Activated naive CD8-positive, alpha-beta T cell (primary cell): ENCODE measurements at regions not wholly inside any gene's neighbourhood (a gene's known extent, or its start where the extent isn't known, plus 50 kb on each side); places are given as distances from the start of the nearest gene placed in this dataset.

ENCODE experiments used
- H3K27ac Mint-ChIP-seq: one replicate; pipeline ENCODE4 v1.8.0; 2021; ENCODE audit warnings: mixed read lengths
- H3K27me3 Mint-ChIP-seq: one replicate; pipeline ENCODE4 v1.8.0; 2021; ENCODE audit warnings: mixed read lengths
- H3K36me3 Mint-ChIP-seq: one replicate; pipeline ENCODE4 v1.8.0; 2021; ENCODE audit warnings: mixed read lengths
- H3K4me1 Mint-ChIP-seq: one replicate; pipeline ENCODE4 v1.8.0; 2021; ENCODE audit warnings: low read depth, mixed read lengths
- H3K4me3 Mint-ChIP-seq: one replicate; pipeline ENCODE4 v1.8.0; 2021; ENCODE audit warnings: mild to moderate bottlenecking, mixed read lengths
- H3K9me3 Mint-ChIP-seq: one replicate; pipeline ENCODE4 v1.8.0; 2021; ENCODE audit warnings: low read depth, mixed read lengths

- H3K9me3 Mint-ChIP-seq = no peaks in the 10 kb centered on the region
These were observed 207.4 kb downstream of the NHLRC3 start for GRCh38 chr13:39245688-39246087.

GRCh38 chr13:39249982-39250381 is 211.7 kb downstream of the NHLRC3 start:
- no peaks in the 10 kb centered on the region for H3K4me1 Mint-ChIP-seq
- H3K36me3 Mint-ChIP-seq = no peaks in the 10 kb centered on the region
- no peaks in the 10 kb centered on the region for H3K27me3 Mint-ChIP-seq

More at GRCh38 chr13:39245688-39246087, 207.4 kb downstream of the NHLRC3 start:
- H3K4me3 Mint-ChIP-seq = no peak overlapping the region
- no peak overlapping the region for H3K27ac Mint-ChIP-seq
- H3K36me3 Mint-ChIP-seq = no peaks in the 10 kb centered on the region
- no peaks in the 10 kb centered on the region for H3K4me1 Mint-ChIP-seq
- H3K27me3 Mint-ChIP-seq = peaks cover 5% of the 10 kb centered on the region

GRCh38 chr13:39250440-39250839 is 212.2 kb downstream of the NHLRC3 start:
- H3K27ac Mint-ChIP-seq = no peak overlapping the region
- H3K36me3 Mint-ChIP-seq = no peaks in the 10 kb centered on the region
- no peaks in the 10 kb centered on the region for H3K27me3 Mint-ChIP-seq
- no peaks in the 10 kb centered on the region for H3K4me1 Mint-ChIP-seq
- no peak overlapping the region for H3K4me3 Mint-ChIP-seq
- no peaks in the 10 kb centered on the region for H3K9me3 Mint-ChIP-seq

More at GRCh38 chr13:39249982-39250381, 211.7 kb downstream of the NHLRC3 start:
- Mint-ChIP-seq H3K9me3 (no peaks in the 10 kb centered on the region), H3K4me3 (no peak overlapping the region), H3K27ac (no peak overlapping the region)

DNA sequence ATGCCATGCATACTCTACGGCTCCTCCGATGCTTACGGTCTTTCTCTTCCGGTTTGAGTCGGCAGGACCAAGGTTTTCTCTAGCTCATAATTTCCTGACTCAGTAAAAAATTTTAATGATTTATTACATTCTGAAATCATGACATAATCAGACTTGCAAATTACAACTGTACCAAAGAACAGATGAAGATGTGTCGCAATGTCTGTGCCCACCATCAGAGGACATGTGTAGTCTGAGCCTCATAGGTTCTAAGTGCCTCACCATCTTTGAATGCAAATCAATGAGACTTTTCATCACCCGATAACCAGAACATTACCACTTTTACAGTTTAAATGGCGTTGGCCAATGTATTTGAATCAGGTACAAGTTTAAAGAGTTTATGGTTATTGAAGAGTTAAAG is 213.1 kb downstream of the NHLRC3 start:
- no peak overlapping the region for H3K27ac Mint-ChIP-seq
- no peak overlapping the region for H3K4me3 Mint-ChIP-seq
- H3K4me1 Mint-ChIP-seq = no peaks in the 10 kb centered on the region
- H3K9me3 Mint-ChIP-seq = no peaks in the 10 kb centered on the region
- no peaks in the 10 kb centered on the region for H3K27me3 Mint-ChIP-seq
- no peaks in the 10 kb centered on the region for H3K36me3 Mint-ChIP-seq

DNA sequence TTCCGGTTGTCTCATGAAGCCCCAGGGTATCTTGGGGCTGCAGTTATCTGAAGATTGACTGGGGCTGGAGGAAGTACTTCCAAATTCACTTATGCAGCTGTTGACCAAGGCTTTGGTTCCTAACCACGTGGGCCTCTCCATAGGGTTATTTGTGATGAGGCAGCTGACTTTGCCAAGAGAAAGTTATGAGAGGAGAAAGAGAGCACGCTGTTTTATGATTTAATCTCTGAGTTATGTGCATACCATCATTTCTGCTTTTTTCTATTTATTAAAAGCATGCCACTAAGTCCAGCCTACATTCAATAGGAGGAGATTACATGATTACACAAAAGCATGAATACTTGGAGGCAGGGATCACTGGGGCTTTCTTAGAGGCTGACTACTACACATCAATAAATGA is 215.5 kb downstream of the NHLRC3 start:
- Mint-ChIP-seq H3K4me3 (no peak overlapping the region), H3K27ac (no peak overlapping the region), H3K36me3 (no peaks in the 10 kb centered on the region), H3K4me1 (peaks cover 2% of the 10 kb centered on the region), H3K27me3 (peaks cover 1% of the 10 kb centered on the region), H3K9me3 (no peaks in the 10 kb centered on the region)

- peaks cover 1% of the 10 kb centered on the region for H3K27me3 Mint-ChIP-seq
- peaks cover 7% of the 10 kb centered on the region for H3K4me1 Mint-ChIP-seq
- H3K36me3 Mint-ChIP-seq = no peaks in the 10 kb centered on the region
- no peak overlapping the region for H3K4me3 Mint-ChIP-seq
- H3K27ac Mint-ChIP-seq = no peak overlapping the region
- H3K9me3 Mint-ChIP-seq = no peaks in the 10 kb centered on the region
These were observed 216.3 kb downstream of the NHLRC3 start for GRCh38 chr13:39254601-39255000.

- H3K9me3 Mint-ChIP-seq = no peaks in the 10 kb centered on the region
- H3K4me3 Mint-ChIP-seq = no peak overlapping the region
- H3K36me3 Mint-ChIP-seq = no peaks in the 10 kb centered on the region
- H3K4me1 Mint-ChIP-seq = peaks cover 10% of the 10 kb centered on the region
- H3K27me3 Mint-ChIP-seq = peaks cover 1% of the 10 kb centered on the region
- H3K27ac Mint-ChIP-seq = no peak overlapping the region
These were observed 219.4 kb downstream of the NHLRC3 start for GRCh38 chr13:39257642-39258041.

DNA sequence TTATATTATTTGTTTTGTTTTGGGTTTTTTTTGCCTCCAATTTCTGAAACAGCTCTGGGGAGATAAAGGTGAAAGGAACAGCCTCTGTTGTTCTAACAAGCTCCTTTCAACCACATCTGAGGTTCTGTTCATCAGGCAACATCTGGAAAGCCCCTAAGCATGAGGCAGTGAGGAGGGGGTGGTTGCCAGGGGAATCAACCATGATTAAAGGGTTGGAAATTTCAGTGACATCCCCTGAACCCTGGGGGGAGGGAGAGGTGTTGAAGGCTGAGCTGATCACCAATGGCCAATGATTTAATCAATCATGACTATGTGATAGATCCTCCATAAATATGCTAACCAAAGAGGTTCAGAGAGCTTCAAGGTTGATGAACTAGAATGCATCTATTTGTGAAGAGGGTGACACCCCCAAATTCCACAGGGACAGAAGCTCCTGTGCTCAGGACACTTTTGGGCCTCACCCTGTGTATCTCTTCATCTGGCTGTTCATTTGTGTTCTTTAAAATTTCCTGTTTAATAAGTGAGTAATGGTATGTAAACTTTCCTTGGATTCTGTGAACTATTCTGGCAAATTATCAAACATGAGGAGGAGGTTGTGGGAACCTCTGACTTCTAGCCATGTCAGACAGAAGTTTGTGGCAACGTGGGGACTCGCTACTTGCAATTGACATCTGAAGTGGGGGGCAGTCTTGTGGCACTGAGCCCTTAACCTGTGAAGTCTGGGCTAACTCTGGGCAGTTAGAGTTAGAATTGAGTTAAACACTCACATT is 221.3 kb downstream of the NHLRC3 start:
- H3K4me1 Mint-ChIP-seq = peaks cover 10% of the 10 kb centered on the region
- no peaks in the 10 kb centered on the region for H3K9me3 Mint-ChIP-seq
- H3K27ac Mint-ChIP-seq = no peak overlapping the region
- no peak overlapping the region for H3K4me3 Mint-ChIP-seq
- H3K36me3 Mint-ChIP-seq = no peaks in the 10 kb centered on the region
- peaks cover 6% of the 10 kb centered on the region for H3K27me3 Mint-ChIP-seq

- H3K9me3 Mint-ChIP-seq = no peaks in the 10 kb centered on the region
These were observed 224.8 kb downstream of the NHLRC3 start for GRCh38 chr13:39263033-39263432.

GRCh38 chr13:39263531-39263930 is 225.3 kb downstream of the NHLRC3 start:
- Mint-ChIP-seq H3K27ac (no peak overlapping the region), H3K36me3 (no peaks in the 10 kb centered on the region), H3K4me1 (peaks cover 10% of the 10 kb centered on the region), H3K27me3 (peaks cover 8% of the 10 kb centered on the region), H3K9me3 (no peaks in the 10 kb centered on the region), H3K4me3 (no peak overlapping the region)

More at GRCh38 chr13:39263033-39263432, 224.8 kb downstream of the NHLRC3 start:
- peaks cover 10% of the 10 kb centered on the region for H3K4me1 Mint-ChIP-seq
- H3K4me3 Mint-ChIP-seq = no peak overlapping the region
- H3K36me3 Mint-ChIP-seq = no peaks in the 10 kb centered on the region
- no peak overlapping the region for H3K27ac Mint-ChIP-seq
- H3K27me3 Mint-ChIP-seq = peaks cover 8% of the 10 kb centered on the region

DNA sequence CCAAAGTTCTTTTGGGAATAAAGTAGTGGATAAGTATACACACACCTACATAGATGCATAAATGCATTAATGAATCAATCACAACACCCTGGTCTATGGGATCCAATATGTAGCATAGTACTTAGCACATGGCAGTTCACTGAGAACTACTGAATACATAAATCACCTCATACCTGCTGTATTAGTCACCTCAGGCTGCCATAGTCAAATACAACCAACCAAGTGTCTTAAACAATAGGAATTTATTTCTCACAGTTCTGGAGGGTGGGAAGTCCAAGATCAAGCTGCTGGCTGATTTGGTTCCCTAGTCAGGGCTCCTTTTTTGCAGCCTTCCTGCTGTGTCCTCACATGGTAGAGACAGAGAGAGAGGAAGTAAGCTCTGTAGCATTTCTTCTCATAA is 228.2 kb downstream of the NHLRC3 start:
- H3K36me3 Mint-ChIP-seq = no peaks in the 10 kb centered on the region
- H3K9me3 Mint-ChIP-seq = no peaks in the 10 kb centered on the region
- H3K27me3 Mint-ChIP-seq = peaks cover 8% of the 10 kb centered on the region
- H3K4me1 Mint-ChIP-seq = no peaks in the 10 kb centered on the region
- H3K4me3 Mint-ChIP-seq = no peak overlapping the region
- no peak overlapping the region for H3K27ac Mint-ChIP-seq

GRCh38 chr13:39268398-39268797 is 230.1 kb downstream of the NHLRC3 start:
- no peak overlapping the region for H3K27ac Mint-ChIP-seq
- no peaks in the 10 kb centered on the region for H3K9me3 Mint-ChIP-seq

GRCh38 chr13:39269004-39269403 is 230.7 kb downstream of the NHLRC3 start:
- Mint-ChIP-seq H3K9me3 (no peaks in the 10 kb centered on the region), H3K27ac (no peak overlapping the region), H3K27me3 (peaks cover 8% of the 10 kb centered on the region), H3K4me1 (peaks cover under 1% of the 10 kb centered on the region), H3K4me3 (no peak overlapping the region), H3K36me3 (no peaks in the 10 kb centered on the region)

More at GRCh38 chr13:39268398-39268797, 230.1 kb downstream of the NHLRC3 start:
- Mint-ChIP-seq H3K36me3 (no peaks in the 10 kb centered on the region), H3K27me3 (peaks cover 8% of the 10 kb centered on the region), H3K4me3 (no peak overlapping the region), H3K4me1 (no peaks in the 10 kb centered on the region)

DNA sequence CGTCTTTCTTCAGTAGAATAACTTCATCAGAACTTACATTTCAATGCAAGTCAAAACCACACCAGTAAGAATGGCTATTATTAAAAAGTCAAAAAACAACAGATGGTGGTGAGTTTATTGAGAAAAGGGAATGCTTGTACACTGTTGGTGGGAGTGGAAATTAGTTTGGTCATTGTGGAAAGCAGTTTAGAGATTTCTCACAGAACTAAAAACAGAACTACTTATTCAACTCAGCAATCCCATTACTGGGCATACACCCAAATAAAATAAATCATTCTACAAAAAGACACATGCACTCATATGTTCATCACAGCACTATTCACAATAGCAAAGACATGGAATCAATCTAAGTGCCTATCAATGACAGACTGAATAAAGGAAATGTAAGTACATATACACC is 231.2 kb downstream of the NHLRC3 start:
- Mint-ChIP-seq H3K9me3 (no peaks in the 10 kb centered on the region), H3K27ac (no peak overlapping the region), H3K36me3 (no peaks in the 10 kb centered on the region), H3K4me1 (peaks cover 1% of the 10 kb centered on the region), H3K4me3 (no peak overlapping the region), H3K27me3 (peaks cover 5% of the 10 kb centered on the region)

- Mint-ChIP-seq H3K9me3 (no peaks in the 10 kb centered on the region), H3K27ac (no peak overlapping the region), H3K27me3 (peaks cover 4% of the 10 kb centered on the region), H3K36me3 (no peaks in the 10 kb centered on the region), H3K4me1 (peaks cover 1% of the 10 kb centered on the region), H3K4me3 (no peak overlapping the region)
These were observed 234.7 kb downstream of the NHLRC3 start for GRCh38 chr13:39272994-39273393.
